ENCODE measurements at regions not wholly inside any gene's neighbourhood (a gene's known extent, or its start where the extent isn't known, plus 50 kb on each side); places are given as distances from the start of the nearest gene placed in this dataset.
A peak's percentile ranks its signal among the peaks of the same experiment; 100 is the strongest.

DNA sequence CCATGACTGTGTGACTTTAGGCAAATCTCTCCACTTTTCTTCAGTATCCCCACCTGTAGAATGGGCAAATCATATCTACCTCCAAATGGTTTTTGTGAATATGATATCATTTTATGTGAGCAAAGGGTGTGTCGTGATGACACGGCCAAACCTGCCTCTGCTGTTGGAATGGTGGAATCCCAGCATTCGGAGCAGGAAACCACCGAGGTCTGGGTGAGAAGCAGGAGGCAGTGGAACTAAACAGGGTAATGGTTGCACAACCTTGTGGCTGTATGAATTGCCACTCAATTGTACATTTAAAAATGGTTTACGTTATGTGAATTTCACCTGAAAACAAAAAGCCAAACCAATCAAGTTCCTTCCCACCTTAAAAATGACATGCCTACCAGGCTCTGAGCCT is 131.4 kb upstream of the ZMIZ1 start:
- no peak for DNase-seq

DNA sequence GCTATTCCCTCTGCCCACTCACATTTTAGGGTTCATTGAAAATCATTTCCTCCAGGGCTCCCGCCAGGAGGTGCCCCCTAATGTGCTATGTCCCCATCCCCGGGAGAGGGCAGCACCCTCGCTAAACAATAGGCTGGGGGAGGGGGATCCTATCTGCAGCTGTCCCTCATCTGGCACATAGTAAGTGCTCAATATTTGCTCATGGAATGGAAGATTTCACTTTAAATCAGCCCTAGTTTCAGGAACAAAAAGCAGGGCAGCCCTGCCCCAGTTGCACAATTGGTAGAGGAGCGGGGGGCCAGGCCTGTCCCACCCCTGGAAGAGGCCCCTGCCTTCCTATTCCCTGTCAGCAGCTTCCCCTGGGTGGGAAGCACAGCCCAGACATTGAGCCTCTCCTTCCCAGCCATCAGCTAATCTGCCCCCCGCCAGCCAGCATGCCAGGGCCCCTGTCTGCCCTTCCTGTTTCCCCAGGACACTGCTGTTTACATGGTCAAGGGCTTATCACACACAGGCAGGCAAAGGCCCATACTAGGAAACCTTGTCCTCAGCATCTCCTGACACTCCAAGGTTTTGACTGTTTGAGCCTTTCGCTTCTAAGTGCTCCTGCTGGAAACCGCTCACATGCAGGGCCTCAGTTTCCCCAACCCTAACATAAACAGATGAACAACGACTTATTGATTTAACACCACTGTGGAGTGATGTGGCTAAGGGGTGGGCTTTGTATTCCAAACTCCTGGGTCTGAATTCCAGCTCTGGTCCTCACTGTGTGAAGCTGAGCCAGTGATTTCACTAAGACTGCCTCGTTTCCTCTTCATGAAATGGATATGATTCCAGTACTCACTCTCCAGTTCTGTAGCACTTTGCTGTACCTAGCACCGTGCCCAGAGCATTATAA is 130.7 kb upstream of the ZMIZ1 start:
- peak in 1 of 2 donors; percentile 46 for DNase-seq

DNA sequence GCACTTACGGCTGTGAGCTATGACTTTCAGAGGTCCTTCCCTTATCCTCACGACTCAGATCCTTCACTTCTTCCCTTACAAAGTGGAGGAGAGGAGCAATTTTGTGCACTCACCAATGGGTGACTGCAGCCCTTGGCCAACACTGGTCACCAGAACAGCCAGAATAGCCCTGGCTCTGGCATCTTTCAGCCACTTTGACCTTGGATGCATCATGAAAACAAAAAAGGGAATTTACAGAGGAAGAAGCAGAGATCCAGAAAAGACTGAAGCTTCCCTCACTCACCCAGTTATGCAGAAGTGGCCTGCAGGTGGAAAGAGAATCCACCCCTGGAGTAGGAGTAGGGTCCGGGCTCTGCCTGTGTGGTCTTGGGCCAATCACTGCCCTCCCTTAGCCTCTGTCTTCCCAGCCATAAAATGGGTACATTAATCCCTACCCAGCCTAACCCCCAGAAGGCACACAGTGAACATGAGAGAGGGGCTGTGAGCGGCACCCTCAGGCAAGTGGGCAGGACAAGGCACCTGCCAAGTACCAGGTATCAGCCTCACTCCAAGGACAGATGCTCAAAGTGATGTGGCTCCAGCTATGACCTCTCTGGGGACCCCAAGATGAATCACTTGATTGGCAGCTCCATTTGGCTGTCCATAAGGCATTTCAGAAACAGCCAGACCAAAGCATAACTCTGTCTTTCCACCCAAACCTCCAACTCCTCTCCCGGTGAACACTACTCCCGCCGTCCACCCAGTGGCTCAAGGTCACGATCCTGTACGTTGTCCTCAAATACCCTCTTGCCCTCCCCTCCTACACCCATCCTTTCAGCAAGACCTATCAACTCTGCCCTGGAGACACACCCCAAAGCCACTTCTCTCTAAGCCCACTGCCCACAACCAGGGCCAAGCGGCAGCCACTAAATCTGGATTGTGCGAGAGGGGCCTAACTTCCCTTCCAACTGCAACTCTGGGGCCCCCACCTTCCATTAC is 129.8 kb upstream of the ZMIZ1 start:
- no peak for DNase-seq

DNA sequence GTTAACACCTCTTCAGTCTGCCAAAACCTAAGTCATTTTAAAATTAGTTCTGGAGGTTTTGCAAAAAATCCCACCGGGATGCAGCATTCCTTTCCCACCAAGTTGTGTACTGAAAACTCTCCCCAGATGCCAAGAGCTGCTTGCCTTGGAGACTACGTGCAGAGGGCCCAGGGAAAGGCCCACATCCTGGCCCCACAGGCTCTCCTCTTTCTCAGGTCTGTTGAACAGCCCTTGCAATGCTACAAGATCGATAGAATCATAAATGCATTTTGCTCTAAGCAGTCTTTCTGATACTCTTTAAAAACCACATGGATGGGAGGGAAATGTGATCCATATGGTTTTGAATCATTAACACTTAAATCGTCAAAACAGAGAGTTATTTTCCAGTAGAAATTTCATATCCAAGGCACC is 126.7 kb upstream of the ZMIZ1 start:
- DNase-seq, result no peak

DNA sequence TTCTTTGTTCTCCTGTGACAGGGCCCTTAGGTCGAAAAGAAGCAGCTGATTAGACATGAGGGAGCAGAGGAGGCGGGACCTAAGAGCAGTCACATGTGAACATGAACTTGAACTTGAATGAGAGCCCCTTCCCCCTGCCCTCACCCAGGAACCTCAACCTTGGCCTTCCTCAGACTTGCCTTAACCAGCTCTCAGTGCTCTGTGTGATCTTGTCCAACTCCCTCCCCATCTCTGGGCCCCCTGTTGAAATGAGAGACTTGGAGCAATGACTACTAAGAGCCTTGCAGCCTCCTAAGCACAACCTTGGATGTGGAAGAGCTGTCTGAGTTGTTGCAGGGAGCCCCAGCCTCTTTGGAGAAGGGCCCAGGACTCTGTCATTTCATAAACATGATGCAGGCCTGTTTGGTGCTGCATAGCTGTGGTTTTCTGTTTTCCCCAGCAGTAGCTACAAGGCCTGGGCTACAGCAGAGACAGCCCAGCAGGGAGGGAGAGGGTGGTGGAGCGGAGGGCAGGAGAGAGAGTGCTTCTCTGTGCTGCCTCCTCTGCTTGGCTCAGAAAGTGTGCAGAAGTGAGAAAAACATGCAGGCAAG is 123.9 kb upstream of the ZMIZ1 start:
- peak in 1 of 2 donors; percentile 17 for DNase-seq

DNA sequence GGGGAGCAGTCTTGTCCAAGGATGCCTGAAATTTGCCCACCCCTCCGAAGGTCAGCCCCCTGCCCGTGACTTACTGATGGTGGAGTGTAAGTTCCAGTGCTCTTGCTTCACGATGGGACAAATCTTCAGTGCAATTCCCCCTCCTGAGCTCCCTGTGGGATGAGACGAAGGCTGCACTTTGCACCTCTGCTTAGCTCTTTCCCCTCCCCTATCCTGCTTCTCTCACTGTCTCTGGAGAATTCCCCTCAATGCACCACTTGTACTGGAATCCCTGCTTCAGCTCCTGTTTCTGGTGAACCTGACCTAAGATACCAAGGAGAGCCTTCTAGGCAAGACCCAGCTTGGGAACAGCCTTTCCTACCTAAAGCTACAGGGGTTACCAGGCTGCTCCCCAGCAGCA is 122.9 kb upstream of the ZMIZ1 start:
- no peak for DNase-seq

DNA sequence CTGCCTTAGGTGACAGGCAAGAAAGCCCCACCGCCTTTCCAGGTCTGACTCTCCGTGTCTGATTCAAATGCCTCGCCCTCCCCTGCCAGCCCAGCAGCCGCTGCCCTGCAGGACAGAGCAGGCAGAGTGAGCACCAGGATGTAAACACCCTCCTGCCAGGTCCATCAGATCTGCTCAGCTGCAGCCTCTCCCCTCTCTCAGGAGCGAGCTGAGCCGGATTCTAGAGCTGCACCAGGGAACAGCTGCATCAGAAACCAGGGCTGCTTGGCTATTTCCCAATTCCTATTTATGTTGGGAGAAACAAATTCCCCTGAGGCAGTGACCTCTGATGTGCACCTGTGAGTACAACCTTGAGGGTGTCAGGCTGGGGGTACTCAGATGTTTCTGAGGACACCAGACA is 121.5 kb upstream of the ZMIZ1 start:
- no peak for DNase-seq

DNA sequence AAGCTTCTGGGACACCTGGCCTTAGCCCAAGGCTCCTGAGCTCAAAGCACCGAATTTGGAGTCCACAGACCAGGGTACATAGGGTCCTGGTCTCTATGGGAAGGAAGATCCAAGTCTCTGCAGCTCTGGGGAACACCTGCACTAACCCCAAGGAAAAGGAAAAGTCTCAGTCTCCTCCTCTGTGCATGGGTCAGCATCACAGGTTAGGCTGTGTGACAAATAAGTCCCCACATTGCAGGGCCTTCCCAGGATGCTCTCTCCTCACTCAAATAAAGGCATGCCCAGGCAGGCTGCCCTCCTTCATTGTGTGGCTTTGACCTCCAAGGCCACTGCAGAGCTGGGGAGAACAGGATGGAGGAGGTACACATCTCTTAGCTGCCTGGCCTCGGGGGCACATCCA is 121.0 kb upstream of the ZMIZ1 start:
- no peak for DNase-seq

DNA sequence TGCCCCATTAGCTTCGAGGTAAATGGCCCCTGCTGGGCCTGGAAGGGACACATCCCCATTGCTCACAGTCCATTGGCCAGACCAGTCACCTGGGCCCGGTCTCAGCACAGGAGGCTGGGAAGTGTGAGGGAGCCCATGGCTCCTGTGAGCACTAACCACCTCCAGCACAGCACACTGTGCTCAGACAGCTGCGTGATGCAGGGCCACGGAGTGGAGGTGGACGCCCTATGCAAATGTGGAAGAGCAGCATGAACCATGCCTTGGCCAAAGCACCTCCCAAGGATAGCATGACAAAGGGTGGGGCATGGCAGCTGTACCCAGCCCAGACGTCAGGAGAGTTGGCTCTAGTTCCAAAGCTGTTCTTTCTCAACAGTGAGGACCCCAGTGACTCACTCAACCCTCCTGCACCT is 120.1 kb upstream of the ZMIZ1 start:
- no peak for DNase-seq

DNA sequence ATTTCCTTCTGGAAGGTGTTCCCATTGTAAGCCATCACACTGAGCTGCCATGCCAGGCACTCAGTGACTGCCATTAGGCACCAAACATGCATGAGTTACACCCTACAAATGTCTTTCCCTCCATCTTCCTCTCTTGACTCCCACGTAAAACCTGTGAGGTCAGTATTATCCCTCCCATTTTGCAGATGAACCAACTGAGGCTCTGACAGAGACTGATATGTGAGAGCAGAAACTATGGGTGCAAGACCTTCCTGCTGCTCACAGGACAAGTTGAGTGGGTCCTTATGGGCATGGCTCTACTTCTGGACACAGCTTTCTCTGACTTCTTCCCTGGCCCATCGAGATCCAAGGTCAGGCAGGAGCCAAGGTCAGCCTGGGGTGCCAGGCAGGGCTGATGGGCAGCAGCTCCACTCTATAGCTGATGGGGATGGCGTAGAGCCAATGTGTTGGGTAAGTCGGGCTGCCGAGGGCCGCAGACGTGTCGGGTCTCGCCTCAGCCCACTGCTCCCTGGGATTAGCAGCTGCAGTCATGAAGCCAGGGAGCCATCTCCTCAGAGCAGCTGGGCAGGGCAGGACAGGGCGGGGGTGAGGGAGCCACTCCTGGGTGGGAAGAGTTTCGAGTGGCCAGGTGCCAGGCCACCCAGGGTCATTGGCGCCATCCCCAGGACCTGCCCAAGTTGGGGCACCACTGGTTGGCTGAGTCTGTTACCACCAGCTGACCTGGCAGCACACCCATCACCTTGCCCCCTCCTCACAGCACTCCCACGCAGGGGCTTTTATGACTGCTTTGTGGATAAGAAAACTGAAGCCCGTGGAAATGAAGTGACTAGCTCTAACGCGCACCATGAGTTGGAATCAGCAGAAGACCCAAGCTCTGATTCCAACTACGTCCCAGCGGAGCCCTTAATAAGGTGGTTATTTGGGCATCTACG is 117.8 kb upstream of the ZMIZ1 start:
- DNase-seq, result no peak

DNA sequence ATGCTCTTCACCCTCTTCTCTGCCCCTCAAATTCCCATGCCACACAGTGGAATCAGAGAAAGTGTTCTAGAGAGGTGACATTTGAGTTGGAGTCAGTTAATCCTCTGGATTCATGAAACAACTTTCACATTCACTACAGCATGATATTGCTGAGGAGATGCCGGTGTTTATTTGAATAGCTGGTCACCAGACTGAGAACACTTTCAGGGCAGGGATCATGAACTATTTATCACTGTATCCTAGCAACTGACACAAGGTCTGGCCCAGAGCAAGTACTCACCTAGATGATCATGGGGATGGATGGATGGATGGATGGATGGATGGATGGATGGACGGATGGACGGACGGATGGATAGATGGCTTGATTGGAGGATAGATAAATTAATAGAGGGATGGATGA is 116.7 kb upstream of the ZMIZ1 start:
- DNase-seq, result no peak

DNA sequence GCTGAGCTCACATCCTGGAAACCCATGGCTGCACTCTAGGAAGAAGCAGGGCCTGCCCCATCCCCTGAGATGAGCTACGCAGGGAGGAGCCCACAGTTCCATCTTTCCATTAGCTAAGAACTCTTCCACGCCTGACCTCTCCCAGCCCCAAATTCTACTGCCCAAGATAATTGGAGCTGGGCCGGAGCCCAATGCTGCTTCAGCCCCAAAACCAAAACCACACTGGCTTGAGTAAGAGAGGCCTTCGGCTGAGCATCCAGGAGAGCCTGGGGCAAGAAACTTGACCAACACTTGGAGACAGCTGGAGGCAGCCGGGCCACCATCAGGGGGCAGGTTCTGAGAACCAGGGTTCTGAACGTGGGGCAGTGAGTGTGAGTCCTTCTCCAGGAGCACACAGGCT is 116.1 kb upstream of the ZMIZ1 start:
- DNase-seq, result no peak

DNA sequence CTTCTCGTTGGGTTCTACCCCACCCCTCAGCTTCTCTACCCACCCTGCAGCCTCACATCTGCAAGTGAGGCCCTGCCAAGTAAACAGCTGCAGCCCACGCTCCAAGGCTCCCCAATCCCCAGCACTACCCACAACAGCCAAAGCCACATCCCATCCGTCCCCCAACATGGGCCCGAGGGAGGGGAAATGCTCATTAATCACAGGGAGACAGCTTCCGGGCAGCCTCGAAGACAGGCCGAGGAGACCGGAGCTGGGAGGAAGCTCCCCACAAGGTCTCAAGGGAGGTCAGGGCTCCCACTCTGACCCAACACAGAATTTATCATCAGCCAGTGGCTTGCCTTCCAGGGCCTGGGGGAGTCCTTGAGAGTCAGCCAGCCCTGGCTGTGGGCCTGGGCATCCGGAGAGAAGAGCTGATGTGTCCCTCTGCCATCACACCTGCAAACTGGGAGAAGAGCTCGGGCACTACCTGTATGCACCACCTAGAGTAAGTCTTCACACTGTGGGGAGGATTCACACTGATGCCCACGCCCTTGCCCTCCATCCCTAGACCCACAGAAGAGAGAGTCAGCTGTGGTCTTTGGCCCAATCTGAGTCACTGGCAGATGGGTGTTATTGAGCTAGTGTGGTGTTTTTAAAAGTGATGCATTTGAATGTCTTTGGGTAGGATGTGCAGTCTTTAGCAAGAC is 115.5 kb upstream of the ZMIZ1 start:
- peak in 1 of 2 donors; percentile 95 for DNase-seq

DNA sequence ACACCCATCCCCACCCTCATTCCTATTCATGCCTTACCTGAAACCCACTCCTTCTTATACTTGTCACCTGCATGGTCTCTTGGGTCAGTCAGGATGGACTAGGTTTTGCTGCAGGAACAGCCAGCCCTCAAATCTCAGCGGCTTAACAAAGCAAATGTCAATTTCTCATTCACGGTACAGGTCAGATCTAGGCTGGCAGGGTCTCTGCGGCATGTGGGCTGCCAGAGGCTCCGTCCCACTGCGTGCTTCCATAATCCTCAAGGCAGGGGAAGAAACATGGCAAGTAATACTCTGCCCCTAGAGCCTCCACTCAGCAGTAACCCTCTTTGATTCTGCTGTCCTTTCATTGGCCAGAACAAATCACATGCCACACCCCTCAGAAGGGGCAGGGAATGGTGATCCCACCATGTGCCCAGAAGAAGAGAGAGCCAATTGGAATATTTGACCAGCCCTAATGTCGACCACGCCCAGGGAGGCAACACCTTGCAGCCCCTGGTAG is 114.9 kb upstream of the ZMIZ1 start:
- no peak for DNase-seq

DNA sequence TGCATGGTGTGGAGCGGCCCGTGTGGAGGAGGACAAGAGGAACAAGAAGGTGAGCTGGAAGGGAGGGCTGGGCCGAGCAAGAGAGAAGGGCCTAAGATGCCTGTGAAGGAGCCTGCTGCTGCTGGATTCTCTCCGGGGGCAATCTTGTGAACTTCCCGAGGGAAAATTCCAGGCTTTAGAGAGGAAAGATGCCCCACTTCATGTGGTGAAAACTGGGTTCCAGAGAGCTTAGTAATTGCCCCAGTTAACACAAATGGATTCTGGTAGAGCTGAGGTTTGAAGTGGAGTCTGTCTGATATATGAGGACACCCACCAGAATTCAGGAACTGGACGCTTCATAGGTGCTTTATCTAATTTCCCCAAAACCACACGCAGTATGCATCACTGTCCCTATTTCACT is 114.1 kb upstream of the ZMIZ1 start:
- DNase-seq, result no peak

DNA sequence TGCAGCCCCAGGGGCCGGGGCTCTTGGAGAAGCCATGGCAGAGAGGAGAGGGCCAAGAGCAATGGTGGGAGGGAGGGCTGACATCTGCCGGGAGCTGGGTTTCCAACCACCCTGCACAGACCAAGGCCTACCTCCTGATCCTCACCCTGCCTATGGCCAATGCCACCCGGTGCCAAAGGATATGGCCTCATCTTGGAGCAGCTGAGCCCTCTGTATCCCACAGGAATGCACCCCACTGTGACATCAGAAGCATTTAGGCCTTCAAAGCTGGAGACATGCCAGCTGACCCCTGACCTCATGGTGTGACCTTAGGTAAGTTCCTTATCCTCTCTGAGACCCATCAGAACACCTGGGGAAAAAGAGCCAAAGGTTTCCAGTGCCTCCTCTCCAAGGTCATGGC is 113.6 kb upstream of the ZMIZ1 start:
- no peak for DNase-seq

DNA sequence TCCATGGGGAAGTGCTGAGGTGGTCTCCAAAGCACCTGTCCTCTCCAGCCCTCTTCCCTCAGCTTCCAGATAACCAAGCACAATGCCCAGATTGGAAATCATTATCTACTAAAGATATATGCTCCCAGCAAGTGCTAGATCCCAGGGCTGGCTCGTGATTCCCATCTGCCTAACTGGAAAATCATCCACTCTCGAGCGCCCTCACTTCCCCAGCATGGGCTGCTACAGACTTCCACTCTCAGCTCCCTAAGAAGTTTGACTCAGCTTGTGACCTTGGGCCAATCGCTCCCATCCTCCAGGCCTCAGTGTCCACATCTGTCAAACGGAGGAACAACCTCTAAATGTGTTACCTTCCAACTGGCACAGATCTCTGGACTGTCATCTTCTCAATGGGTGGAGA is 112.4 kb upstream of the ZMIZ1 start:
- DNase-seq, result no peak

DNA sequence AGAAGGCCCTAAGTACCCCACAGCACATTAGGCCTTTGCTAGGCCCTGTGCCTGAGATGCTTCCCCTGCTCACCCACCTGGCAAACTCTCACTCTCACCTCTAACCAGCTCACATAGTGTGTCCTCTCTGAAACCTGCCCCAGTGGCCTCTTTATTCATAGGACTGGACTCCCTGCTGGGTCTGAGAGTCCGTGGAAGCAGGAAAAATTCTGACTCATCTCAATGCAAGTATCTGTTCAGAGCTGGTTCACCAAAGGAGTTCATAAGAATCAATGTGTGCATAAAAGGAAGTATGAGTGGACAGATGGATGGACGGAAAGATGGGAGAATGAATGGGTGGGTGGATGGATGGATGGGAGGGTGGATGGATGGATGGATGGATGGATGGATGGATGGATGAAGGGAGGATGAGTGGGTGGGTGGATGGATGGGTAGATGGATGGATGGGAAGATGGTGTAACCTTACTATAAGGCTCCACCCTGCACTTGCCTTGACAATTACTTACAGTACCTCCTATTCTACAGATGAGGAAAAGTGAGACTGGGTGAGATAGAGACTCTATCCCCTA is 111.2 kb upstream of the ZMIZ1 start:
- no peak for DNase-seq

DNA sequence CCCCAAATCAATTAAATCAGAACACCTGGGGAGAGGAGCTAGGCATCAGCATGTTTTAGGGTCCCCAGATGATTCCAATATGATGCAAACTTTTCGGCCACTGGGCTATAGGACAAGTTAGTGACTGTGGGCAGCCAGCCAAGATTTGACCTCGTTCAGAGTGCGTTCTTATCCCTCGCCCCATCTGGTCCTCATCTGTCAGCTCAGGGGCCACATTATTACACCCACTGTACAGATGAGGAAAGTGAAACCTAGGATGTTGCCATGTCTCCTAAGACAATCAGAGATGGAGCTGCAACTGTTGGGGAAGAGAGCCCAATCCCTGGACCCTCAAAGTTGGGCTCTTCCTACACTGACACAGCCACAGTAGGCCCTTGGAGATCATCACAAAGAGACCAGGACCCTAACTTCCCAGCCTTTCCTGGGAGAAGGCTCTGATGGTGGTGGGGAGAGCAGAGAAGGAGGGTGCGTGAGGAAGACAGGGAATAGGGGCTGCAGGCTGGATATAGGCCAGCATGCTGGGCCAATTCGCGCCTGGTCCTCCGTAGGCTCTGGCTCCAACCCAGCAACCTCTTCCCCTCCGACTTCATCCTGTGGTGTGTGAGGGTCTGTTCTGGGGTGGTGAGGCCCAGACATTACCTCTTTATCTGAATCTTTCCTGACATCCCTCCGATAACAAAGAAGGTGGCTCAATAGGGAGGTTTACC is 109.4 kb upstream of the ZMIZ1 start:
- DNase-seq, result no peak

DNA sequence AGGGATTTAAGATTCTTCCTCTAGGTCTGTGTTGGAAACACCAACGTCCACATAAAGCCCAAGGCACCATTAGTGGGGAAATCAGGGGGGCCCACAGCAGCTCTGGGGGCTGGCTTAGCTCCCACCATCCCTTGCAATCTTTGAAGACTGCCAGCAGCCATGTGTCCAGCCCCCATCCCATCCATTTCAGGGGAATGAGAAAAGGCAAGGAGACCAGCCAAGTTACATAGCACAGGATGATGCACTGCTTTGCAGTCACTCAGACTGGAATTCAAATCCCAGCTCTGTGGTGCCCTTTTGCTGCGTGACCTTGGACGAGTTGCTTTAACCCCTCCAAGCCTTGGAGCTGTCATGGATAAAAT is 108.9 kb upstream of the ZMIZ1 start:
- DNase-seq, result no peak
